HG02798 (cell line): ENCODE measurements at regions not wholly inside any gene's neighbourhood (a gene's known extent, or its start where the extent isn't known, plus 50 kb on each side); places are given as distances from the start of the nearest gene placed in this dataset.

Experiments used
- ATAC-seq: cut with Tn5 transposase; IDR thresholded peaks from one replicate; pipeline ENCODE4 v1.9.1; 2021; ENCODE audit warnings: mild to moderate bottlenecking; ENCODE audit not compliant: unreplicated experiment, poor library complexity

- ATAC-seq: no peak
Observed at GRCh38 chr10:52927678-52928077, 155.1 kb upstream of the MBL2 start.

- no peak for ATAC-seq
Observed at GRCh38 chr10:52923520-52923919, 150.9 kb upstream of the MBL2 start.

GRCh38 chr10:52918714-52919305 is 146.2 kb upstream of the MBL2 start:
- ATAC-seq: no peak

DNA sequence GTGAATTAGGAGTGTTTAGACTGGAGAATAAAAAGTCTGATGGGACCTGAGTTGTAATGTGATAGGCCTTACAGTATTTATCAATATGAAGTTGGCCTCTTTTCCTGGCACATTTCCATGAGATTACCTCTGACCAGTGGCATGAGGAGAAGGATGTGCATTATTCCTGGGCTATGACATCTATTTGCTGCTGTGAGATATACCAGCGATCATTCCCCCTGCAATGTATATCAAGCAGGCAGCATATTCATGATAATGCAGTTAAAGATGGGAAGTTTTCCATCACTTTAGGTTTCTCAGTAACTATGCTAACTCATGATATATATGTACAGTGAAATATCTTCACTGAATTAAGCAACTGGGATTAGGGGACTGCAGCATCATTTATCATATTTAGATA is 142.8 kb upstream of the MBL2 start:
- no peak for ATAC-seq

GRCh38 chr10:52911163-52911562 is 138.6 kb upstream of the MBL2 start:
- ATAC-seq: no peak

- ATAC-seq: no peak
Observed at GRCh38 chr10:52908478-52908877, 135.9 kb upstream of the MBL2 start.

DNA sequence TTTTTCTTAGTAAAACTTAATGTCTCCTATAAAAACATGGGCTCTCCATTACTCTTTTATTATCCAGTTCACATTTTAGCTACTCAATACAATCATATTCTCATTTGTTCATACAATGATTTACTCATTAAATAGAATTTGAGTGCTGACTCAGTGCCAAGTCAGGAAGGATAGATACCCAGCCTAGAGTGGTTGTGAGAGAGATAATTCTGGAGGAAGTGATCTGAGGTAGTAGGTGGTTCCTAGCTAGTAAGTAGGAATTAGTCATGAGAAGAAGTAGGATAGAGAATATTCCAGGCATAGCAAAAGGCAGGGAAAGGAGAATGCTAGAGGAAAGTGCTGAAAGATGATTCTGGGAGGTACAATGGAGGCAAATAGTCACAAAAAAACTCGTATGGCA is 133.5 kb upstream of the MBL2 start:
- ATAC-seq: no peak

- no peak for ATAC-seq
Observed at GRCh38 chr10:52903397-52903938, 130.9 kb upstream of the MBL2 start.

- no peak for ATAC-seq
Observed at GRCh38 chr10:52900593-52900992, 128.0 kb upstream of the MBL2 start.

DNA sequence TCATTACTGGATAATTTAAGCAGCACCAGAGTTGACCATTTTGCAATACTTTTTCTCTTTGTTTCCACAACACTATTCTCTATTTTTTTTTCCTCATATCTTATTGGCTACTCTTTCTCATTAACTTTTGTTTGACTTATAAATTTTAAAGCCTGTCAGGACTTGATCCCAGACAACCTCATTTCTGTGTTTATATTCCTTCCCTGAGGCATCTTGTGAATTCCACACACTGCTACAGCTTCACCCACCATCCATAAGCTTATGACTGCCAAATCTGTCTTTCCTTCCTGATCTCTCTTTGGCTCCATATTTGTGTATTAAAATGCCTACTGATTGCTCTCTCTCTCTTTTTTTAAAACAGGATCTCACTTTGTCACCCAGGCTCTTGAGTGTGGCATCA is 124.6 kb upstream of the MBL2 start:
- ATAC-seq: no peak

GRCh38 chr10:52895059-52895458 is 122.5 kb upstream of the MBL2 start:
- no peak for ATAC-seq

GRCh38 chr10:52890281-52890680 is 117.7 kb upstream of the MBL2 start:
- no peak for ATAC-seq

DNA sequence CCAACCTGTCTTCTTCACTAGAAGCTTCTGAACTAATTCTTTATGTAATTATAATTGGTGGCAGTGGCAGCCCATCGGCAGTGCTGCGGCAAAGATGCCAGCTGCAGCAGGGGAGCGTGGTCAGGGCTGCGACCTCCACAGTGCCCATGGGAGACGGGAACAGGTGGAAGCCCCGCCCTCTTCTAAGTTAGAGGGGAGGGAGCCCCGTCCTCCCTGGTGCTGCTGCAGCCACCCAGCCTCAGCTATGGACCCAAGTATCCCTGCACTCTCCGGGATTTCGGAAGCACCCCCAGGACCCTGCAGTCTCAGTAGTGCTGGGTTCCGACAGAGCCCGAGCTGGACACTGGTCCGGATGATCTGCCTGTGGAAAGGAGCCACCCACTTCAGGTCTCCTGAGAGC is 117.0 kb upstream of the MBL2 start:
- ATAC-seq: no peak

GRCh38 chr10:52883996-52884871 is 111.7 kb upstream of the MBL2 start:
- peak; percentile 91 for ATAC-seq

DNA sequence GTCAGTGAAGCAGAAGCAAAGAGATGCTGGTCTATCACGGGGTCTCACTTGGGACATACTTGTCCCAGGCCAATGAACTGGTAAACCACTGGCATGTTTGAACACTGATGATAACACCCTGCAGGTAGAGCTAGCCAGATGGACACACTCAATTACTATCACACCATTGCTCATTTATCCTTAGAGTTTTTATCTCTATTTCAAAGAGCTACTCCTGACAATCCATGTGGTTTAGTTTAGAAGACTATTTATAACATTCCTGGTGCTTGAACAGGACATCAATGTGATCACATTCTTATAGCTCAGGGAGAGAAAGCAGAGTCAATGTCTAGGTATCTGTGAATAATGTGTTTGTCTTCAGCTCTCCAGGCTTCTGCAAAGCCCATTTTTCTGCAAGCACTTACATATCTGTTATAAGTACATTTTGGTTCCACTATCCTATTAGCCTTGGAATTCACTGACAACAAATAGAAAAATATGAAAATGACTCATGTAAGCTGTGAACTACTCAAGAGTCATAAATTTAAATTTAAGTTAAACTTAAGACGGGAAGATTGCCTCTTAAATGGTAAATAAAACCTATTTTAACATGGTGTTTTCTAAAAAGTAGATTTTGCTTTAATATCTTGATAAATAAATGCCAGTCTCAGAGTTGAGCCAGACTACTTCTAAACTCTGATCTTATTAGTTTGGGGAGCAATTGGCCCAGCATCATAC is 106.7 kb upstream of the MBL2 start:
- ATAC-seq: no peak

DNA sequence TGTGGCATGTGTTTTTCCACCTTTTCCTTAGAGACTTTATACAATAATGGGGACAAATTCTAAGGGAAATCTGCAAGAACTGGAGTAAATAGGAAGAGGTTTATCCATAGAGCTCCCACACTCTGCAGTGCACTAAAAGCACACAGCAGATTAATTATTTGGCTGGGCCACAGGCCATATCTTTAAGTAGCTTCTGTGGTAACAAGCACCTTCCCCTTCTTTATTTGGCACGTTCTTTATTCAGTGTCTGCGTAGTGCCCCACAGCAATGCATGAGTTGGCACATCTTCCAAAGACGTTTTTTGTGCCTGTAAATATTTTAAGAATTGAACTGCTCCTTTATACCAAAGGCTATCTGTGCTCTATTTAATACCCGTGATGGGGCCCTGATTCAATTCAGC is 104.9 kb upstream of the MBL2 start:
- ATAC-seq: no peak

DNA sequence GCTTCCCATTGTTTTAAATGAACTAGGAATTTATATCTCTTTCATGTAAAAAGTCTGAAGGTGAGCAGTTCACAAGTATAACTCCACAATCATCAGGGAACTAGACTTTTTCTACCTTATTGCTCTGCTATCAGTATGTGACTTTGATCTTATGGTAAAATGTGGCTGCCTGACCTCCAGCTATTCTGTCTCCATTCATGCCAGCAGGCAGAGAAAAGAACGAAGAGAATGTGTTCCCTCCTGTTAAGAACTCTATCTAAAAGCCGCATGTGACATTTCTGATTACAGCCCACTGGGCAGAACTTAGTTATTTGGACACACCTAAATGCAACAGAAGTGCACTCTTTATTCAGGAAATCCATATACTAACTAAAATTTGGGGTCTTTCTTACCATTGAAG is 102.8 kb upstream of the MBL2 start:
- no peak for ATAC-seq

DNA sequence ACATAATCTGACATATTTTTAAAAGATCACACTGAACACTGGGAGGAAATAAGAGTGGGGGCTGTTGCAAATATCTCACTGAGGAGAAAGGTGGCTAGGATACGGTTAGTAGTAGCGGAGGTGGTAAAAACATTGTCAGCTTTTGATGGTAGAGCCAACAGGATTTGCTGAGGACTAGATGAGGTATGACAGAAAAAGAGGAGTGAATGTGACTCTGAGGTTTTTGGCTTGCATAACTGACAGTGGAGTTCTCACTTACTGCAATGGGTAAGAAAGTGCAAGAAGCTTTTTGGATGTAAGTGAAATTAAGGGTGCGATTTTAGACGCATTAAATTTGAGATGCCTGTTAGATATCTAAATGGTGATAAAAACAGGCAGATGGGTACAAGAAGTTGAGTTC is 102.0 kb upstream of the MBL2 start:
- ATAC-seq: no peak

DNA sequence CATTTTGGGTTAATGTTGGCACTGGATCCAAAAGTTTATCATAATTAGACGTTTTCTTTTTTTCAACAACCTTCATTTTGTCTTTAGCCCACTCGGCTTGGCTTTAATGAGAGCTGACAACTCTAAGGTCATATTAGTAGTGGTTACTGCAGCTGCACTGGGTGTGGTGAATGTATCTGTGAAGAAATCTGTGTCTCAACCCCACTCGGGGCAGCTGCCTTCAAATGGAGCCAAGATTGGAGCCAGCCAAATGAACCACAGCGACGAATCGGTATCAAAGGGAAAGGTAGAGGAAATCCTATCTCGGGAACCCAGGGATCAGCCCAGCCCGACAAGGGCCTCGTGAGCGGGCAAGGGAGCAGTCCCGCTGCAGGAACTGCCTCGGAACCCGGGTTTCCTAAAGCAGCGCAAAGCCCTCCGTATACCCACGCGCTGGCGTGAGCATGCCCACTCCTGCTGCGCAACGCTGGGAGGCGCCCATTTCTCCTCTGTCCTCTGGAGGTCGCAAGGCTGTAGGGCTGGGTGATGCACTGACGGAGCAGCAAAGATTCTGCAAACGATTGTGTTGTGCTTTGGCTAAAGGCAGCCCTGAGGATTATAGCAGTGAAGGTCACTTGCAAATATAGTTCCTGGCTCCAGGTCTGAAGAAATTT is 98.7 kb upstream of the MBL2 start:
- ATAC-seq: no peak

DNA sequence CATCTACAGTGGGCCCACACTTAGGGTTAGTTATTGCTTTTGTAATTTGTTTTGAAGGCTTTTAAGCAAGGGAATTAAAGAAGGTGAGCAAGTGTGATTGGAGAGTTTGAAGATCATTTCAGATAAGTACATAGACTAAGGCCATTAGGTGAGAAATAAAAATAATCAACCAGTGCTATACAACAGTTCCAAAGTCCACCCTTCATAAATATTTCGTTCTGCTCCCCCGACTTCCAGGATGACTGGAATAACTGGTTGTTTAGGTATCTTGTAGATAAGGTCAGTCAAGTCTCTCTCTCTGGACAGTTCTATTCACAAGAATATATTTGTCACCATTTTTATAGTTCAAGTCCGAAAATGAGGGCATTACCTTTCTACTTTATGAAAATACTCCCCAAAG is 98.0 kb upstream of the MBL2 start:
- no peak for ATAC-seq

- no peak for ATAC-seq
Observed at GRCh38 chr10:52869864-52870263, 97.3 kb upstream of the MBL2 start.
